Keratinocyte (primary cell): ENCODE measurements at regions not wholly inside any gene's neighbourhood (a gene's known extent, or its start where the extent isn't known, plus 50 kb on each side); places are given as distances from the start of the nearest gene placed in this dataset.

Experiments
- CTCF ChIP-seq, 3 experiments: IDR thresholded peaks in 1 of 3; conservative IDR thresholded peaks in 1 of 3; optimal IDR thresholded peaks in 1 of 3; 2 replicates in 2 of 3; 3 replicates in 1 of 3; pipeline versions ENCODE3 to v1.5.1; 2011; ENCODE audit warnings: low read length in 3 of 3, mild to moderate bottlenecking in 3 of 3, moderate library complexity in 2 of 3, control low read depth in 1 of 3, inconsistent platforms in 1 of 3; ENCODE audit not compliant: insufficient read depth in 2 of 3; ENCODE audit errors: extremely low read depth in 1 of 3
- EZH2 ChIP-seq: IDR thresholded peaks from one replicate; pipeline ENCODE4 v1.6.1; 2012; ENCODE audit warnings: inconsistent platforms, mild to moderate bottlenecking, low read length, moderate library complexity

GRCh38 chr7:115087437-115087836 is 165.5 kb downstream of the MDFIC start:
- TF ChIP-seq CTCF (optimal IDR thresholded peaks at IDR 0.05 in 1 of 3, IDR thresholded peaks at IDR 0.05 in 1 of 3, conservative IDR thresholded peaks at IDR 0.05 in 1 of 3; ENCODE audit: extremely low read depth in 1 of 3, insufficient read depth in 2 of 3, low read length in 3 of 3) (no peak), EZH2 (no peak)
